ENCODE measurements at regions not wholly inside any gene's neighbourhood (a gene's known extent, or its start where the extent isn't known, plus 50 kb on each side); places are given as distances from the start of the nearest gene placed in this dataset.
A peak's percentile ranks its signal among the peaks of the same experiment; 100 is the strongest.

DNA sequence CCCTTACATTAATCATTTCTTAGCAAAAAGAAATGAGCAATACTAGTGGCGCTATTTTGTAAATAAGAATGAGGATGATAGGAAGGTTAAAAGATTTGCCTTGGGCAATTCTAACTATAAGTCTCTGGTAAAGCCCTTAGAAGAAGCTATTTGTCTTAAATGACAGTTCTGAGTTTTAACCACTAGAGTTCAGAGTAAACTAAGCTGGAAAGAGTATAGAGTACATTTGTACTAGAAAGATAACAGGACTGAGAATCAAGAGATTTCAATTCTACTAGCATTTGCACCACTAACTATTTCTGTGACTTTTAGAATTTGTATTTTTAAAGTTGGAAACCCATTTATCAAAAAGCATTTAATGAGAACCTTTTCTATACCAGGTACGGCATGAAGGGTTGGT is 750.3 kb downstream of the OLFM4 start:
- TF ChIP-seq, protein P1, sequence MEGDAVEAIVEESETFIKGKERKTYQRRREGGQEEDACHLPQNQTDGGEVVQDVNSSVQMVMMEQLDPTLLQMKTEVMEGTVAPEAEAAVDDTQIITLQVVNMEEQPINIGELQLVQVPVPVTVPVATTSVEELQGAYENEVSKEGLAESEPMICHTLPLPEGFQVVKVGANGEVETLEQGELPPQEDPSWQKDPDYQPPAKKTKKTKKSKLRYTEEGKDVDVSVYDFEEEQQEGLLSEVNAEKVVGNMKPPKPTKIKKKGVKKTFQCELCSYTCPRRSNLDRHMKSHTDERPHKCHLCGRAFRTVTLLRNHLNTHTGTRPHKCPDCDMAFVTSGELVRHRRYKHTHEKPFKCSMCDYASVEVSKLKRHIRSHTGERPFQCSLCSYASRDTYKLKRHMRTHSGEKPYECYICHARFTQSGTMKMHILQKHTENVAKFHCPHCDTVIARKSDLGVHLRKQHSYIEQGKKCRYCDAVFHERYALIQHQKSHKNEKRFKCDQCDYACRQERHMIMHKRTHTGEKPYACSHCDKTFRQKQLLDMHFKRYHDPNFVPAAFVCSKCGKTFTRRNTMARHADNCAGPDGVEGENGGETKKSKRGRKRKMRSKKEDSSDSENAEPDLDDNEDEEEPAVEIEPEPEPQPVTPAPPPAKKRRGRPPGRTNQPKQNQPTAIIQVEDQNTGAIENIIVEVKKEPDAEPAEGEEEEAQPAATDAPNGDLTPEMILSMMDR (conservative IDR thresholded peaks at IDR 0.05): peak; percentile 22
- TF ChIP-seq ZFX (IDR thresholded peaks at IDR 0.05): no peak
